WTC11 (cell line): ENCODE measurements at regions not wholly inside any gene's neighbourhood (a gene's known extent, or its start where the extent isn't known, plus 50 kb on each side); places are given as distances from the start of the nearest gene placed in this dataset.

Experiments
- ATF1 ChIP-seq: sonication (generic); formaldehyde crosslinking; IDR thresholded peaks from 2 replicates; pipeline ENCODE4 v1.8.1; 2023; ENCODE audit warnings: mild to moderate bottlenecking, moderate library complexity, missing genetic modification reagents
- SMAD3 ChIP-seq: sonication (generic); formaldehyde crosslinking; IDR thresholded peaks from 2 replicates; pipeline ENCODE4 v1.8.0; 2022; ENCODE audit warnings: missing genetic modification reagents, mild to moderate bottlenecking, borderline replicate concordance
- TF ChIP-seq, protein P1 (sequence below): sonication (generic); formaldehyde crosslinking; IDR thresholded peaks from 2 replicates; pipeline ENCODE4 v1.8.1; 2023; ENCODE audit warnings: mild to moderate bottlenecking, missing genetic modification reagents, moderate library complexity

DNA sequence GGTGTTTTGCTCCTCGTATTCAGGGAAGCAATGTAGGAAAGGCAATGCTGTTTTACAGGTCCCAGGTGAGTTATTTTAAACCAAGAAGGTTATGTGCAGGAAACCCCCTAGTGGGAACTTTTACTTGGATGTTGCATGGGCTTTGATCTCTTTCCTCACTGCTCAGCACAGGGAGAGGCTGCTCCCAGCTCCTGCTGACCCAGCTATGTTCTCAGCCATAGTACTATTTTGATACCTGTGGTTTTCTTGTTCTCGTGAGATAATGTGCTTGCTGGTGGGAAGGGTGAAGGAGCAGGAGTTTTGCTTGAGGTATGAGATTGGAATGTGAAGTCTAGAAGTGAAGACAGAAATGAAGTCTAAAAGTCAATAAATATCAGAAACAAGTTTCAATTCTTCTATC lies 265.6 kb upstream of the FBXL7 start:
- TF ChIP-seq SMAD3 (CRISPR knock-in tag) (no peak), ATF1 (CRISPR knock-in tag) (no peak)
- TF ChIP-seq, protein P1, sequence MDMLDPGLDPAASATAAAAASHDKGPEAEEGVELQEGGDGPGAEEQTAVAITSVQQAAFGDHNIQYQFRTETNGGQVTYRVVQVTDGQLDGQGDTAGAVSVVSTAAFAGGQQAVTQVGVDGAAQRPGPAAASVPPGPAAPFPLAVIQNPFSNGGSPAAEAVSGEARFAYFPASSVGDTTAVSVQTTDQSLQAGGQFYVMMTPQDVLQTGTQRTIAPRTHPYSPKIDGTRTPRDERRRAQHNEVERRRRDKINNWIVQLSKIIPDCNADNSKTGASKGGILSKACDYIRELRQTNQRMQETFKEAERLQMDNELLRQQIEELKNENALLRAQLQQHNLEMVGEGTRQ (CRISPR knock-in tag) = no peak
